Endothelial cell of umbilical vein (primary cell): ENCODE measurements at regions not wholly inside any gene's neighbourhood (a gene's known extent, or its start where the extent isn't known, plus 50 kb on each side); places are given as distances from the start of the nearest gene placed in this dataset.

ENCODE experiments used
- BruUV-seq: library from RNA; stranded (reverse); fragments of 400-500 nt; replicated peaks from 2 replicates; lab custom pipeline; 2021; lab: Mats Ljungman, UMichigan
- CTCF ChIA-PET: fragments of 300-600, 350-600 bp; sonication (Branson Sonifier 250); formaldehyde crosslinking; loops from one replicate; lab custom pipeline; 2021; ENCODE audit warnings: antibody characterized with exemption, inconsistent platforms; lab: Charles Lee
- POLR2A ChIA-PET: fragments of 300-600, 350-600 bp; sonication (Branson Sonifier 250); formaldehyde crosslinking; loops from one replicate; lab custom pipeline; 2021; ENCODE audit warnings: antibody characterized with exemption, inconsistent platforms; lab: Charles Lee
- DNase-seq: peaks from one replicate; pipeline ENCODE4 v3.0.0-alpha.2; 2011; ENCODE audit warnings: low read depth, low spot score
- FAIRE-seq: peaks from 2 replicates; lab custom pipeline; 2011; peaks lifted over from hg19 to GRCh38; lab: Jason Lieb, UNC
- H2AFZ ChIP-seq: 2 replicates; pipeline ENCODE4 v1.6.0; 2012; ENCODE audit warnings: low read depth, low read length, control low read depth, inconsistent platforms
- H3K27ac ChIP-seq: 2 replicates; pipeline ENCODE4 v1.5.1; 2011; ENCODE audit warnings: low read depth, mild to moderate bottlenecking, control low read depth, low read length, moderate library complexity; ENCODE audit not compliant: insufficient read depth
- H3K27me3 ChIP-seq, 2 experiments: 2 replicates each; pipeline versions ENCODE4 v1.6.0 to v1.6.1; 2011; ENCODE audit warnings: low read length in 2 of 2, mixed read lengths in 1 of 2; ENCODE audit not compliant: control insufficient read depth in 2 of 2, insufficient read depth in 2 of 2
- H3K36me3 ChIP-seq, 2 experiments: 2 replicates in 1 of 2; 3 replicates in 1 of 2; pipeline ENCODE4 v1.5.1; 2011; ENCODE audit warnings: low read length in 2 of 2, mild to moderate bottlenecking in 1 of 2, moderate library complexity in 1 of 2; ENCODE audit not compliant: control insufficient read depth in 2 of 2, insufficient read depth in 2 of 2; ENCODE audit errors: extremely low read depth in 1 of 2
- H3K4me1 ChIP-seq: 3 replicates; pipeline ENCODE4 v1.5.1; 2011; ENCODE audit warnings: mild to moderate bottlenecking, low read length; ENCODE audit not compliant: control insufficient read depth, insufficient read depth; ENCODE audit errors: extremely low read depth
- H3K4me2 ChIP-seq: 2 replicates; pipeline ENCODE4 v1.6.1; 2011; ENCODE audit warnings: low read length, control low read depth, mixed read lengths; ENCODE audit not compliant: insufficient read depth
- H3K4me3 ChIP-seq, 3 experiments: fragments of 200-600 bp in 1 of 3; sonication (generic), shearing (Covaris generic) in 1 of 3; replicated peaks in 1 of 3; 2 replicates each; pipeline ENCODE4 v1.5.1; 2011 to 2016; ENCODE audit warnings: control low read depth in 3 of 3, low read length in 3 of 3, mild to moderate bottlenecking in 2 of 3, inconsistent platforms in 1 of 3, low read depth in 1 of 3, moderate library complexity in 1 of 3; ENCODE audit not compliant: insufficient read depth in 1 of 3
- H3K79me2 ChIP-seq: 2 replicates; pipeline ENCODE4 v1.6.0; 2012; ENCODE audit warnings: low read length, inconsistent platforms; ENCODE audit not compliant: control insufficient read depth, insufficient read depth
- H3K9ac ChIP-seq: replicated peaks from 2 replicates; pipeline ENCODE3; 2011; ENCODE audit warnings: low read length, control low read depth; ENCODE audit not compliant: insufficient read depth; ENCODE audit errors: extremely low read depth
- H3K9me1 ChIP-seq: replicated peaks from 3 replicates; pipeline ENCODE4 v1.6.0; 2011; ENCODE audit warnings: mild to moderate bottlenecking, low read length; ENCODE audit not compliant: control insufficient read depth, insufficient read depth; ENCODE audit errors: extremely low read depth
- H3K9me3 ChIP-seq: replicated peaks from 2 replicates; pipeline ENCODE4 v1.5.1; 2012; ENCODE audit warnings: low read length, inconsistent platforms; ENCODE audit not compliant: control insufficient read depth, insufficient read depth
- H4K20me1 ChIP-seq: replicated peaks from 2 replicates; pipeline ENCODE3; 2011; ENCODE audit warnings: mild to moderate bottlenecking, low read length; ENCODE audit not compliant: control insufficient read depth, insufficient read depth; ENCODE audit errors: extremely low read depth
- CTCF ChIP-seq, 2 donors: IDR thresholded peaks; 1 replicate in 1 of 2; 2 replicates in 1 of 2; pipeline ENCODE4 v1.5.1; 2011; ENCODE audit warnings: low read length in 2 of 2, mild to moderate bottlenecking in 2 of 2, moderate library complexity in 2 of 2, control low read depth in 1 of 2, inconsistent platforms in 1 of 2, low read depth in 1 of 2; ENCODE audit not compliant: insufficient read depth in 1 of 2; ENCODE audit errors: extremely low read depth in 1 of 2
- EZH2 ChIP-seq: IDR thresholded peaks from 2 replicates; pipeline ENCODE4 v1.6.1; 2012; ENCODE audit warnings: borderline replicate concordance, low read depth, mild to moderate bottlenecking, moderate library complexity, low read length, inconsistent platforms; ENCODE audit not compliant: severe bottlenecking
- FOS ChIP-seq: IDR thresholded peaks from 2 replicates; pipeline ENCODE4 v1.6.1; 2011; ENCODE audit warnings: mild to moderate bottlenecking, low read length, moderate library complexity, borderline replicate concordance; ENCODE audit not compliant: insufficient read depth
- GATA2 ChIP-seq: IDR thresholded peaks from 2 replicates; pipeline ENCODE4 v1.7.0; 2011; ENCODE audit warnings: low read depth, mild to moderate bottlenecking, moderate library complexity, mixed read lengths, low read length; ENCODE audit not compliant: insufficient read length, insufficient read depth
- JUN ChIP-seq: IDR thresholded peaks from 2 replicates; pipeline ENCODE4 v1.6.1; 2011; ENCODE audit warnings: borderline replicate concordance, low read depth; ENCODE audit not compliant: insufficient read length, insufficient read depth
- MAX ChIP-seq: IDR thresholded peaks from 2 replicates; pipeline ENCODE4 v1.6.1; 2011; ENCODE audit not compliant: insufficient read depth, insufficient read length
- MYC ChIP-seq: IDR thresholded peaks from one replicate; pipeline ENCODE4 v1.6.1; 2011; ENCODE audit warnings: mild to moderate bottlenecking, low read depth, low read length
- POLR2A ChIP-seq: IDR thresholded peaks from 2 replicates; pipeline ENCODE4 v1.6.1; 2012; ENCODE audit warnings: low read depth, mild to moderate bottlenecking, control low read depth, low read length
- POLR2AphosphoS5 ChIP-seq: IDR thresholded peaks from 2 replicates; pipeline ENCODE4 v1.6.1; 2012; ENCODE audit warnings: low read depth, mild to moderate bottlenecking, control low read depth, low read length, moderate library complexity; ENCODE audit not compliant: insufficient read depth
- dilution Hi-C: fragments of 300-500 bp; cut with MboI; formaldehyde crosslinking; loops from one replicate; pipeline ENCODE4 v1.15.0; 2019; ENCODE audit warnings: low sequenced_read_pairs; ENCODE audit not compliant: extremely low pct_ligation_motif_present
- intact Hi-C: fragments of 100-400 bp; cut with micrococcal nuclease; formaldehyde crosslinking; loops from one replicate; pipeline ENCODE4 v1.10.0; 2022

- FAIRE-seq (no peak), DNase-seq (no peak)
- POLR2A ChIA-PET: no interaction called here
- H3K27me3 ChIP-seq: no peaks in the 10 kb centered on the region
- H3K4me3 ChIP-seq: no peak overlapping the region
- H4K20me1 ChIP-seq: no peaks in the 10 kb centered on the region
- no peak overlapping the region for H3K27ac ChIP-seq
- dilution Hi-C loops: no loop called here
- no peaks in the 10 kb centered on the region for H3K4me1 ChIP-seq
- no peaks in the 10 kb centered on the region for H3K79me2 ChIP-seq
- no peaks in the 10 kb centered on the region for H3K36me3 ChIP-seq
- CTCF ChIA-PET: no interaction called here
- no peaks in the 10 kb centered on the region for H3K9me3 ChIP-seq
- H2AFZ ChIP-seq: no peak overlapping the region
- no peaks in the 10 kb centered on the region for H3K9me1 ChIP-seq
- intact Hi-C loops: no loop called here
- H3K4me2 ChIP-seq: no peak overlapping the region
- H3K9ac ChIP-seq: no peak overlapping the region
- TF ChIP-seq MYC: no peak
- TF ChIP-seq FOS: no peak
- no peak for TF ChIP-seq GATA2
- no peak for TF ChIP-seq MAX
- no peak for TF ChIP-seq POLR2A
- no peak for TF ChIP-seq EZH2
- no TSS peak for BruUV-seq
Measured at GRCh38 chr6:80548532-80548931, 442.1 kb downstream of the BCKDHB start.

GRCh38 chr6:80547827-80548226 is 441.4 kb downstream of the BCKDHB start:
- POLR2A ChIA-PET: no interaction called here
- Histone ChIP-seq H3K36me3 (no peaks in the 10 kb centered on the region), H3K9me3 (no peaks in the 10 kb centered on the region), H2AFZ (no peak overlapping the region), H3K4me3 (no peak overlapping the region), H3K27ac (no peak overlapping the region), H3K27me3 (no peaks in the 10 kb centered on the region), H3K4me2 (no peak overlapping the region), H3K4me1 (no peaks in the 10 kb centered on the region), H3K9me1 (no peaks in the 10 kb centered on the region), H3K9ac (no peak overlapping the region), H4K20me1 (no peaks in the 10 kb centered on the region), H3K79me2 (no peaks in the 10 kb centered on the region)
- no TSS peak for BruUV-seq
- TF ChIP-seq MAX (no peak), JUN (no peak), CTCF (IDR thresholded peaks at IDR 0.05; ENCODE audit: extremely low read depth in 1 of 2, insufficient read depth in 1 of 2, low read depth in 1 of 2, low read length in 2 of 2) (no peak), MYC (no peak), FOS (no peak), EZH2 (no peak), GATA2 (no peak), POLR2A (no peak), POLR2AphosphoS5 (no peak)
- FAIRE-seq (no peak), DNase-seq (no peak)
- CTCF ChIA-PET: no interaction called here
- dilution Hi-C loops: no loop called here
- intact Hi-C loops: no loop called here
